BLaER1 treated with 17β-estradiol and CSF1 and Interleukin-3, amounts not matched to agents 10 nM and 100 nM (cell line): ENCODE measurements at regions not wholly inside any gene's neighbourhood (a gene's known extent, or its start where the extent isn't known, plus 50 kb on each side); places are given as distances from the start of the nearest gene placed in this dataset.
"Not testable (repeated sequence)": the region's sequence is repeated elsewhere in the genome, so short reads cannot be mapped to it uniquely, and the experiment has no call there.

ENCODE experiments used
- H3K27ac ChIP-seq, 11 experiments: shearing (Covaris generic); formaldehyde crosslinking; 2 replicates each; pipeline ENCODE4 v1.8.1; 2022
- H3K27me3 ChIP-seq, 11 experiments: shearing (Covaris generic); formaldehyde crosslinking; 2 replicates each; pipeline ENCODE4 v1.8.1; 2022
- H3K36me3 ChIP-seq, 11 experiments: shearing (Covaris generic); formaldehyde crosslinking; 2 replicates each; pipeline ENCODE4 v1.8.1; 2022
- H3K4me1 ChIP-seq, 10 experiments: shearing (Covaris generic); formaldehyde crosslinking; 2 replicates each; pipeline ENCODE4 v1.8.1; 2022
- H3K4me2 ChIP-seq, 11 experiments: shearing (Covaris generic); formaldehyde crosslinking; 2 replicates each; pipeline ENCODE4 v1.8.1; 2022
- H3K4me3 ChIP-seq, 10 experiments: shearing (Covaris generic); formaldehyde crosslinking; 2 replicates each; pipeline ENCODE4 v1.8.1; 2022
- H3K9ac ChIP-seq, 11 experiments: shearing (Covaris generic); formaldehyde crosslinking; 2 replicates each; pipeline ENCODE4 v1.8.1; 2022
- H3K9me3 ChIP-seq, 11 experiments: shearing (Covaris generic); formaldehyde crosslinking; replicated peaks in 1 of 11; 2 replicates each; pipeline ENCODE4 v1.8.1; 2022
- H4K20me1 ChIP-seq, 11 experiments: shearing (Covaris generic); formaldehyde crosslinking; 2 replicates each; pipeline ENCODE4 v1.8.1; 2022
- Cebpa-rat ChIP-seq, 11 experiments: shearing (Covaris generic); IDR thresholded peaks; 2 replicates each; pipeline ENCODE4 v1.8.1; 2022

DNA sequence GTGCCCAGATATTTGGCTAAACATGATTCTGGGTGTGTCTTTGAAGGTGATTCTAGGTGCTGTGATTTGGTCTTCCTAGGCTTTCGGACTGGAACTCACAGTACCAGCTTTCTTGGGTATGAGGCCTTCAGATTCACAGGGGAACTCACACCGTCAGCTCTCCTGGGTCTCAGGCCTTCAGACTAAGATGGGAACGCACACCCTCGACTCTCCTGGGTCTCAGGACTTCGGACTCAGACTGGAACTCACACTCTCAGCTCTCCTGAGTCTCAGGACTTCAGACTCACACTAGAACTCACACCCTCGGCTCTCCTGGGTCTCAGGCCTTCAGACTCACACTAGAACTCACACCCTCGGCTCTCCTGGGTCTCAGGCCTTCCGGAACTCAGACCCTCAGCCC lies 137.7 kb downstream of the CRLF2 start:
- H3K4me3 ChIP-seq, result no peak overlapping the region
- peaks cover 4 to 17% (median 14%) of the 10 kb centered on the region in 11 experiments; a peak in 19 of 22 replicates for H3K27me3 ChIP-seq
- H3K4me2 ChIP-seq, result no peak overlapping the region
- H3K36me3 ChIP-seq, result no peaks in the 10 kb centered on the region
- H3K9ac ChIP-seq, result no peak overlapping the region
- TF ChIP-seq Cebpa-rat (IDR thresholded peaks at IDR 0.05), result no peak
- H3K9me3 ChIP-seq, result peaks cover 6 to 15% (median 13%) of the 10 kb centered on the region in 11 experiments; a peak in 19 of 22 replicates
- H3K27ac ChIP-seq, result no peak overlapping the region
- no peaks in the 10 kb centered on the region; a peak in 1 of 22 replicates for H4K20me1 ChIP-seq
- peaks cover 0 to 9% (median 0%) of the 10 kb centered on the region in 10 experiments; a peak in 1 of 20 replicates for H3K4me1 ChIP-seq

DNA sequence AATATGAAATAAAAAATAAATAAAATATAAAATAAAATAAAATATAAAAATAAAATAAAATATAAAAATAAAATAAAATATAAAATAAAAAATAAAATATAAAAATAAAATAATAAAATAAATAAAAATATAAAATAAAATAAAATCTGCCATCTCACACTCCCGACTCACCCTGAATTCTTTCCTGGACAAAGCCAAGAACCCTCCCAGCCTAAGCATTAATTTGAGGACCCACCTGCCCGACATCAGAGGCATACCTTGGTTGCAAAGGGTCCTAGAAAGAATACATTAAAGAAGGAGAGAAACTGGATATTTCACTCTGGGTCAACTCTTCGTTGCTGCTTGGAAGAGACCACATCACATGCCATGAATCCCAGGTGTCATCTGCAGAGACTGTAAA lies 138.3 kb downstream of the CRLF2 start:
- H3K27me3 ChIP-seq, result peaks cover 4 to 17% (median 14%) of the 10 kb centered on the region in 11 experiments; a peak in 19 of 22 replicates
- no peak overlapping the region for H3K9ac ChIP-seq
- H3K4me3 ChIP-seq, result no peak overlapping the region
- no peak overlapping the region for H3K4me2 ChIP-seq
- no peaks in the 10 kb centered on the region; a peak in 1 of 22 replicates for H4K20me1 ChIP-seq
- peaks cover 6 to 15% (median 13%) of the 10 kb centered on the region in 11 experiments; a peak in 19 of 22 replicates for H3K9me3 ChIP-seq
- peaks cover 0 to 9% (median 0%) of the 10 kb centered on the region in 10 experiments; a peak in 1 of 20 replicates for H3K4me1 ChIP-seq
- H3K36me3 ChIP-seq, result no peaks in the 10 kb centered on the region
- TF ChIP-seq Cebpa-rat (IDR thresholded peaks at IDR 0.05), result no peak
- no peak overlapping the region for H3K27ac ChIP-seq

DNA sequence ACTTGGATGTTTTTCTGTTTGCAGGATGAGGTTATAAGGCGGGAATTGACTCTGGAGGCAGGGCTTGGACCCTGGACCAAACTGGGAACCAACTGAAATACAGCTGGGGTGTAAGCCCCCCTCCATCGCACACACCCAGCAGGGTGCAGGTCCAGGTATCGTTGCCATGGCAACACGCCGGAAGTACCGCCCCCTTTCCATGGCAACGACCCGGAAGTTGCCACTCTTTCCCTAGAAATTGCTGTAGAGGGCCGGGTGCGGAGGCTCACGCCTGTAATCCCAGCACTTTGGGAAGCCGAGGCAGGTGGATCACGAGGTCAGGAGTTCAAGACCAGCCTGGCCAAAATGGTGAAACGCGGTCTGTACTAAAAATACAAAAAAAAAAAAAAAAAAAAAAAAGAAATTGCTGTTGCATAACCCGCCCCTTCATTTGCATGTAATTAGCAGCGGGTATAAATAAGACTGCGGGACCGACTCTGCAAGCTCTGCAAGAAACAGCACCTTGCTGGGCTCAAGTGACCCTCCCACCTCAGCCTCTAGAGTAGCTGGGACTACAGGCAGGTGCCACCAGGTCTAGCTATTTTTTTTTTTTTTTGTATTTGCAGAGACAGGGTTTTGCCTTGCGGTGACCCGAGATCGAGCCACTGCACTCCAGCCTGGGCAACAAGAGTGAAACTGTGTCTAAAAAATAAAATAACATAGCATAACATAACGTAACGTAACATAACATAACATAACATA lies 139.6 kb downstream of the CRLF2 start:
- Histone ChIP-seq H3K4me3 (no peak overlapping the region), H4K20me1 (no peaks in the 10 kb centered on the region; a peak in 1 of 22 replicates), H3K9ac (no peak overlapping the region), H3K4me2 (no peak overlapping the region), H3K27ac (no peak overlapping the region), H3K9me3 (peaks cover 6 to 15% (median 13%) of the 10 kb centered on the region in 11 experiments; a peak in 19 of 22 replicates), H3K27me3 (peaks cover 4 to 17% (median 14%) of the 10 kb centered on the region in 11 experiments; a peak in 19 of 22 replicates), H3K36me3 (no peaks in the 10 kb centered on the region), H3K4me1 (peaks cover 0 to 9% (median 0%) of the 10 kb centered on the region in 10 experiments; a peak in 1 of 20 replicates)
- TF ChIP-seq Cebpa-rat (IDR thresholded peaks at IDR 0.05), result no peak

DNA sequence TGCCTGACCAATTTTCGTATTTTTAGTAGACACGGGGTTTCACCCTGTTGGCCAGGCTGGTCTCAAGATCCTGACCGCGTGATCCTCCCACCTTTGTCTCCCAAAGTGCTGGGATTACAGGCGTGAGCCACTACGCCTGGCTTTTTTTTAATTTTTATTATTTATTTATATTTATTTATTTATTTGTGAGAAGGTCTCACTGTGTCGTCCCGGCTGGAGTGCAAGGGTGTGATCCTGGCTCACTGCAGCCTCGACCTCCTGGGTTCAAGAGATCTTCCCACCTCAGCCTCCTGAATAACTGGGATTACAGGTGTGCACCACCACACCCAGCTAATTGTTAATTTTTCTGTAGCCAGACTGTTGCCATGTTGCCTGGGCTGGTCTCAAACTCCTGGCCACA lies 141.1 kb downstream of the CRLF2 start:
- Histone ChIP-seq H4K20me1 (no peaks in the 10 kb centered on the region), H3K4me2 (no peak overlapping the region), H3K36me3 (no peaks in the 10 kb centered on the region), H3K9me3 (peaks cover 6 to 15% (median 13%) of the 10 kb centered on the region in 11 experiments; a peak in 19 of 22 replicates), H3K4me1 (no peaks in the 10 kb centered on the region), H3K27me3 (peaks cover 0 to 3% (median under 1%) of the 10 kb centered on the region in 11 experiments; a peak in 5 of 22 replicates), H3K9ac (no peak overlapping the region), H3K4me3 (no peak overlapping the region), H3K27ac (no peak overlapping the region)
- no peak for TF ChIP-seq Cebpa-rat (IDR thresholded peaks at IDR 0.05)

DNA sequence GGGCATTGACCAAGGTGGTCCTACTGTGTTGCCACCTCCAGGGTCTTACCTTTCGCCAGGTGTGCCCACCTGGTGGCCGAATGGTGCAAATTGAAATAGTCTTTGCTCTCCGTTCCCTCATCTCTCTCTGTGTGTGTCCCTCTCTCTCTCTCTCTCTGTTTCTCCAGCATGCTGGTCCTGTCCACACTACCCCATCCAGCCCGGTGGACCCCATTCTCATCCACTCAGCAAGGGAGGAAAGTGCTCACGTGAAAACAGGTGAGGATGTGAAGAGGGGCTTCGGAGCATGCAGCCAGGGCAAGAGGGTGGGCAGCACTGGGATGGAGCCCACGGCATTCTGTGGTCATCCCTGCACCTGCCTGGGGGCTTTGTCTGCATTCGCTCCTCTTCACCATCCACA lies 150.1 kb downstream of the CRLF2 start:
- no peaks in the 10 kb centered on the region for H4K20me1 ChIP-seq
- H3K4me2 ChIP-seq, result no peak overlapping the region
- no peak overlapping the region for H3K27ac ChIP-seq
- no peaks in the 10 kb centered on the region for H3K27me3 ChIP-seq
- H3K4me1 ChIP-seq, result no peaks in the 10 kb centered on the region
- no peaks in the 10 kb centered on the region for H3K36me3 ChIP-seq
- no peak overlapping the region for H3K4me3 ChIP-seq
- peaks cover 19 to 47% (median 37%) of the 10 kb centered on the region in 11 experiments; a peak in 20 of 22 replicates for H3K9me3 ChIP-seq
- no peak overlapping the region for H3K9ac ChIP-seq
- no peak for TF ChIP-seq Cebpa-rat (IDR thresholded peaks at IDR 0.05)

DNA sequence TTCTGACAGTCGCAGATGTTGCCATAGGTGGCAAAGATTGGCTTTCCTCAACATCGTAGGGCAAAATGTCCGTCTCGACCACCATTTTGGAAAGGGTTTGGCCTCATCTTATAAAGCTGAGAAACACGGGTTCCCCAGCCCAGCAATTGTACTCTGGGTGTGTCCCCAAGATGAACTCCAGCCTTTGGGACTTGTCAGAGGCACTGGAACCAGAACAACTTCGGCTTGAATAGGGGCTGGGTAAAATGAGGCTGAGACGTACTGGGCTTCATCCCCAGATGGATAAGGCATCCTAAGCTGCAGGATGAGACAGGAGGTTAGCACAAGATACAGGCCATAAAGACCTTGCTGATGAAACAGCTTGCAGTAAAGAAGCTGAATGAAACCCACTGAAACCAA lies 151.9 kb downstream of the CRLF2 start:
- peaks cover 19 to 47% (median 37%) of the 10 kb centered on the region in 11 experiments; a peak in 20 of 22 replicates for H3K9me3 ChIP-seq
- H3K4me1 ChIP-seq, result no peaks in the 10 kb centered on the region
- no peak overlapping the region for H3K27ac ChIP-seq
- no peaks in the 10 kb centered on the region for H4K20me1 ChIP-seq
- H3K4me2 ChIP-seq, result no peak overlapping the region
- H3K4me3 ChIP-seq, result no peak overlapping the region
- H3K27me3 ChIP-seq, result no peaks in the 10 kb centered on the region
- TF ChIP-seq Cebpa-rat (IDR thresholded peaks at IDR 0.05), result no peak
- H3K9ac ChIP-seq, result no peak overlapping the region
- H3K36me3 ChIP-seq, result no peaks in the 10 kb centered on the region

DNA sequence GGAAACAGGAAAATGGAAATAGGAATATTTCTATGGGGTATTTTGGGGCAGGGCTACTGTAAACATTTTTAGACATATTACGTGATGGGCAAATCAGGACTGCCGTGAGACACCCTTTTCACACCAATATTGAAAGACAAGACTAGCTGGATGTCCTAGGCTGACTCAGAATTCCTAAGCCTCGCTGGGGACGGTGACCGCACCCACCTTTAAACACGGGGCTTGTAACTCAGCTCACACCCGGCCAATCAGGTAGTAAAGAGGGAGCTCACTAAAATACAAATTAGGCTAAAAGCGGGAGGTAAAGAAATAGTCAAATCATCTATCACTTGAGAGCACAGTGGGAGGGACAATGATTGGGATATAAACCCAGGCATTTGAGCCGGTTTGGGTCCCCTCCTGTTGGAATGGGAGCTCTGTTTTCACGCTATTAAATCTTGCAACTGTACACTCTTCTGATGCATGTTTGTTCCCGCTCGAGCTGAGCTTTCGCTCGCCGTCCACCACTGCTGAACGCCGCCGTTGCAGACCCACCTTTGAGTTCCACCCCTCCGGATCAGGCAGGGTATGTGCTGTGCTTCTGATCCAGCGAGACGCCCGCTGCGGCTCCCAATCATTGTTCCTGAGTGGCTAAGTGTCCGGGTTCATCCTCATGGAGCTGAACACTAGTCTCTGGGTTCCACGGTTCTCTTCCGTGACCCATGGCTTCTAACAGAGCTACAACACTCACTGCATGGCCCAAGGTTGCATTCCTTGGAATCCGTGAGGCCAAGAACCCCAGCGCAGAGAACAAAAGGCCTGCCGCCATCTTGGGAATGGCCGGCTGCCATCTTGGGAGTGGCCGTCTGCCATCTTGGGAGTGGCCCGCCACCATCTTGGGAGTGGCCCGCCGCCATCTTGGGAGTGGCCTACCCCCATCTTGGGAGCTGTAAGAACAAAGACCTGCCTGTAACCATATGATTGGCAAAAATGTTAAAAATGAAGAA lies 152.6 kb downstream of the CRLF2 start:
- Histone ChIP-seq H3K4me3 (no peak overlapping the region), H3K27me3 (no peaks in the 10 kb centered on the region), H3K36me3 (no peaks in the 10 kb centered on the region), H3K27ac (no peak overlapping the region), H3K9ac (no peak overlapping the region), H3K4me2 (no peak overlapping the region), H3K9me3 (peaks cover 19 to 47% (median 37%) of the 10 kb centered on the region in 11 experiments; a peak in 20 of 22 replicates), H4K20me1 (no peaks in the 10 kb centered on the region), H3K4me1 (no peaks in the 10 kb centered on the region)
- no peak for TF ChIP-seq Cebpa-rat (IDR thresholded peaks at IDR 0.05)

DNA sequence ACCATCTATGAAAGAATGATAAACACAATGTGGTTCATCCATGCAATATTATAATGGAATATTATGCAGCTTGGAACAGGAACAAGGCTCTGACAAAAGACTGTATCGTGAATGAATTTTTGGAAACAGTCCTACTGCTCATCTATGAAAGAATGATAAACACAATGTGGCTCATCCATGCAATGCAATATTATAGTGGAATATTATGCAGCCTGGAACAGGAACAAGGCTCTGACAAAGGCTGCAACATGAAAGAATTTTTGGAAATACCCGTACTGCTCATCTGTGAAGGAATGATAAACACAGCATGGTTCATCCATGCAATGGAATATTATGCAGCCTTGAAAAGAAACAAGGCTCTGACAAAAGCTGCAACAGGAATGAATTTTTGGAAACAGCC lies 158.8 kb downstream of the CRLF2 start:
- peaks cover 27 to 31% (median 29%) of the 10 kb centered on the region in 11 experiments for H3K9me3 ChIP-seq
- H3K4me2 ChIP-seq, H3K4me3 ChIP-seq, H3K27ac ChIP-seq, H4K20me1 ChIP-seq, H3K27me3 ChIP-seq, H3K36me3 ChIP-seq, H3K4me1 ChIP-seq, H3K9ac ChIP-seq: not testable (repeated sequence)

DNA sequence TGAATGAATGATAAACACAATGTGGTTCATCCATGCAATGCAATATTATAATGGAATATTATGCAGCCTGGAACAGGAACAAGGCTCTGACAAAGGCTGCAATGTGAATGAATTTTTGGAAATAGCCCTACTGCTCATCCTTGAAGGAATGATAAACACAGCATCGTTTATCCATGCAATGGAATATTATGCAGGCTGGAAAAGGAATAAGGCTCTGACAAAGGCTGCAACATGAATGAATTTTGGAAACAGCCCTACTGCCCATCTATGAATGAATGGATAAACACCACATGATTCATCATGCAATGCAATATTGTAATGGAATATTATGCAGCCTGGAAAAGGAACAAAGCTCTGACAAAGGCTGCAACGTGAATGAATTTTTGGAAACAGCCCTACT lies 159.4 kb downstream of the CRLF2 start:
- Histone ChIP-seq H3K27me3 (no peaks in the 10 kb centered on the region), H4K20me1 (no peaks in the 10 kb centered on the region), H3K27ac (no peak overlapping the region), H3K9ac (no peak overlapping the region), H3K4me1 (no peaks in the 10 kb centered on the region), H3K4me3 (no peak overlapping the region), H3K9me3 (peaks cover 27 to 31% (median 29%) of the 10 kb centered on the region in 11 experiments), H3K4me2 (no peak overlapping the region), H3K36me3 (no peaks in the 10 kb centered on the region)
- no peak for TF ChIP-seq Cebpa-rat (IDR thresholded peaks at IDR 0.05)
